ENCODE measurements at regions not wholly inside any gene's neighbourhood (a gene's known extent, or its start where the extent isn't known, plus 50 kb on each side); places are given as distances from the start of the nearest gene placed in this dataset.
"Not testable (repeated sequence)": the region's sequence is repeated elsewhere in the genome, so short reads cannot be mapped to it uniquely, and the experiment has no call there.

GRCh38 chr12:78575208-78575607 lies 289.4 kb upstream of the SYT1 start:
- TF ChIP-seq CTCF (conservative IDR thresholded peaks at IDR 0.05; ENCODE audit: low read length); EZH2phosphoT487 (IDR thresholded peaks at IDR 0.05; ENCODE audit: borderline replicate concordance): not testable (repeated sequence)

Measured in Loucy (cell line).